Right atrium auricular region (tissue), 2 donors: ENCODE measurements at regions not wholly inside any gene's neighbourhood (a gene's known extent, or its start where the extent isn't known, plus 50 kb on each side); places are given as distances from the start of the nearest gene placed in this dataset.

Source experiments
- DNase-seq: peaks from one replicate; pipeline ENCODE4 v3.0.0-alpha.2; 2019; ENCODE audit warnings: low spot score
- H3K27ac ChIP-seq, 2 donors: fragments of 200-600 bp; sonication (generic); 1 replicate in 1 of 2; 2 replicates in 1 of 2; pipeline ENCODE4 v1.5.1; 2016 to 2019
- H3K27me3 ChIP-seq, 2 donors: fragments of 200-600 bp; sonication (generic); one replicate each; pipeline versions ENCODE4 v1.5.1 to v1.6.0; 2017 to 2019
- H3K36me3 ChIP-seq: fragments of 200-600 bp; sonication (generic); one replicate; pipeline ENCODE4 v1.5.1; 2016
- H3K4me1 ChIP-seq, 2 donors: fragments of 200-600 bp; sonication (generic); one replicate each; pipeline versions ENCODE4 v1.5.1 to v1.6.0; 2017 to 2019
- H3K4me3 ChIP-seq, 2 donors: fragments of 200-600 bp; sonication (generic); 1 replicate in 1 of 2; 2 replicates in 1 of 2; pipeline ENCODE4 v1.5.1; 2017 to 2019; ENCODE audit warnings: mild to moderate bottlenecking in 1 of 2, moderate library complexity in 1 of 2
- H3K9me3 ChIP-seq, 2 donors: fragments of 200-600 bp; sonication (generic); one replicate each; pipeline ENCODE4 v1.5.1; 2019
- TF ChIP-seq, protein P1 (sequence below), 2 donors: fragments of 200-600 bp; sonication (generic); IDR thresholded peaks; one replicate each; pipeline ENCODE4 v1.5.1; 2019; ENCODE audit warnings: antibody characterized with exemption in 2 of 2

DNA sequence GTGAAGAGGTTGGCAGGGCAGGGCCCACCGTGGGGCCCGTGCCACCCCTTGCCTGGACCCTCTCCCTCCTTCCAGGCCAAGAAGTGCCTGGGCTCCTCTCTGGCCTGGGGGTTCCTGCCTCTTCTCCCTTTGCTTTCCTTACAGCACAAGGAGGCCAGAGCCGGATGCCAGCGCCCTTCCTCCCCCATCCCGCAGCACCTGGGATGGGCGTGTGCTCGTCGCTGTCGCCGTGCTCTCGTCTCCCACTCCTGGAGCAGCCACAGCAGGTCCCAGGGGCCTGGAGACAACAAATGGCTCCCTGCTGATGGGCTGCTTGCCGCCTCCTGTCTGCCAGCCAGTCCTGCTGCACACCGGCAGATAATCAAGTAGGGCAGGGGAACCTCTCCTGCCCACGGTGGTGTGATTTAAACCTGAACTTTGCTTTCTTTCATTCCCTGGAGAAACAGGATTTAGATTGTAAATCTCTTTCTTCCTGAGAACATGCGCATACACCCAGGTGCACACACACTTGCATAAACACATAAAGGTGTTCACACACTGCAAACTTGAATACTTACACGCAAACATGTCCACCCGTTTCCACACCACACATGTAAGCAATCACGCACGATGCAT, 50.8 kb upstream of the POU3F1 start:
- Histone ChIP-seq H3K9me3 (no peaks in the 10 kb centered on the region), H3K4me3 (no peak overlapping the region), H3K36me3 (no peaks in the 10 kb centered on the region), H3K27ac (no peak overlapping the region), H3K27me3 (no peaks in the 10 kb centered on the region), H3K4me1 (no peaks in the 10 kb centered on the region)
- no peak for DNase-seq
- TF ChIP-seq, protein P1, sequence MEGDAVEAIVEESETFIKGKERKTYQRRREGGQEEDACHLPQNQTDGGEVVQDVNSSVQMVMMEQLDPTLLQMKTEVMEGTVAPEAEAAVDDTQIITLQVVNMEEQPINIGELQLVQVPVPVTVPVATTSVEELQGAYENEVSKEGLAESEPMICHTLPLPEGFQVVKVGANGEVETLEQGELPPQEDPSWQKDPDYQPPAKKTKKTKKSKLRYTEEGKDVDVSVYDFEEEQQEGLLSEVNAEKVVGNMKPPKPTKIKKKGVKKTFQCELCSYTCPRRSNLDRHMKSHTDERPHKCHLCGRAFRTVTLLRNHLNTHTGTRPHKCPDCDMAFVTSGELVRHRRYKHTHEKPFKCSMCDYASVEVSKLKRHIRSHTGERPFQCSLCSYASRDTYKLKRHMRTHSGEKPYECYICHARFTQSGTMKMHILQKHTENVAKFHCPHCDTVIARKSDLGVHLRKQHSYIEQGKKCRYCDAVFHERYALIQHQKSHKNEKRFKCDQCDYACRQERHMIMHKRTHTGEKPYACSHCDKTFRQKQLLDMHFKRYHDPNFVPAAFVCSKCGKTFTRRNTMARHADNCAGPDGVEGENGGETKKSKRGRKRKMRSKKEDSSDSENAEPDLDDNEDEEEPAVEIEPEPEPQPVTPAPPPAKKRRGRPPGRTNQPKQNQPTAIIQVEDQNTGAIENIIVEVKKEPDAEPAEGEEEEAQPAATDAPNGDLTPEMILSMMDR (IDR thresholded peaks at IDR 0.05), result no peak
